Stimulated activated CD8-positive, alpha-beta memory T cell treated with anti-CD3 and anti-CD28 coated beads, Interleukin-4, amount 100 ng/mL, for 24 hours (primary cell): ENCODE measurements at regions not wholly inside any gene's neighbourhood (a gene's known extent, or its start where the extent isn't known, plus 50 kb on each side); places are given as distances from the start of the nearest gene placed in this dataset.
"Not testable (repeated sequence)": the region's sequence is repeated elsewhere in the genome, so short reads cannot be mapped to it uniquely, and the experiment has no call there.

Experiments
- DNase-seq: peaks from one replicate; pipeline ENCODE4 v3.0.0-alpha.2; 2020; ENCODE audit warnings: low read depth

DNA sequence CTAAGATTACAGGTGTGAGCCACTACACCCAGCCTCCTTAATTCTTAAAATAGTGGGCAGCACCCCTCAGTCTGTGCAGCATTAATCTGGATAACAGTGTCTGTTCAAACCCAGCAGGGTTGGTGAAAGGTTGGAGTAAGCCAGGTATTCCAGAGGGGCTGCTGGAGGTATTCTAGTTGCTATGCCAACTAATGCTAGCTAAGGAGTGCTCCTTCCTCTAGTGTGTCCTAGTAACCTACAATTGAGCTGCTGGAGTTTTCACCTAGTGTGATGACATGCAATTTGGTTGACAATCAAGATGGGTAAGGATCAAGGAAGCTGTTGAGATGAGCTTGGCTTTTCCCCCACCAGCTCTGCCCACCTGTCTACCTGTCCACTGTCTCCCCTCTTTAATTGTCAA, 100.2 kb upstream of the IPO9 start:
- DNase-seq = no peak

DNA sequence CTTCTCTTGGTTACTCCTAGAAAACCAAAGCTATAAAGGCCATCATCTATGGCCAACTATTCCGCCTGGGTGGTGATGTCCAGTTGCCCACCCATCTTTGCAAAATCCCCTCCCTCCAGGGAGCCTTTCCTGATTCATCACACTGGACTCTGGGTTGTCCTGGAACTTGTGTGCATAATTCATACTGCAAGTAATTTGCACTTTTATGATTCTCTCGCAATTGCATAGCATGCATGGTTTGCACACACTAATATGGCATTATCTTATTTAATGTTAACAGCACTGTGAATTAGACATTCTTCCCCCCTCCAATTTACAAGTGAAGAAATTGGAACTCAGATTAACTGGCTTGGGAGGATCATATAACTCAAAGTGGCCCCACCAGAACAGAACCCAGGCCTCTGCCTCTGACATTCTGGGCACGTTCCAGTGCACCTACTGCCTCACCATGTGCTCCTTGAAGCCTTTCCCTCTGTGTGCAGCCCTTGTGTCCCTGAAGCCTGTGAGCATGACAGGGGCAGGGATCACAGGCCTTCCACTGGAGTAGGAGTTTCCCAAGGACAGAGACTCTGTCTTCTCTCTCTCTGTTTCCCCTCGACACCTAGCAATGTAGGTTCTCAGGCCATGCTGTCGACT, 98.9 kb upstream of the IPO9 start:
- DNase-seq = no peak

DNA sequence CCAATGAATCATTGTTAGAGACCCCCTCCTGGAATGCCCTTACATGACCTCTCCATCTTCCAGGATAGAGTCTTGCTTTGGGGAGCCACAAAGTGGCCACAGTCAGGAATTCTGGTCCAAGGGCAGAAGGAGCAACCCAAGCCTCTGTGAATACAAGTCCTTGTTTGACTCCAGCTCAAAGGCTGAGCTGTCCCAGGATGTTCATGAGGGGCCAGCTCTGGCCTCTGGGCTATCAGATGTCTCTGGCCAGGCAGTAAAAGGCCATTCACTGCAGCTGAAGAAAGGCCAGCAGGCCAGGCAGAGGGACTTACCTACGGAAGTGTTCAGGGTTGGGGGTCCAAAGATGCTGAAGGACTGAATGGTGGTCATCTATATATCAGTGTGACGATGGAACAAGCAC, 98.3 kb upstream of the IPO9 start:
- DNase-seq = no peak

DNA sequence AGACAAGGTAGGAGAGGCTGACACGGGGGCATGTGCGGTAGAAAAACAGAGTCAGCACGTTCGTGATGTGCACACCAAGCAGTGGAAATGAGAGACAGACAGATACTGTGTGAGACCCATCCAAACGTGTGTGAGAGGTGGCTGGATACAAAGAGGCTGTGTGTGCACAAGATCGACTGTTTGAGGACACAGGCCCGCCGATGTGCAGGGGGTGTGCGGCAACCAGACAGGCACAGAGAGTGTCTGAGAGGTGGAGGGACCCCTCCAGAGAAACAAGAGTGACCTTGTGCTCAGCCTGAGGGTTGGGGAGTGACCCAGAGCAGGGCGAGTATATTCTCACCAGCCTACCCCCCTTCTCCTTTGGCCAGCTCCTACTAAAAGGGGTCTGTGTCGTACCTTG, 97.8 kb upstream of the IPO9 start:
- DNase-seq = no peak

DNA sequence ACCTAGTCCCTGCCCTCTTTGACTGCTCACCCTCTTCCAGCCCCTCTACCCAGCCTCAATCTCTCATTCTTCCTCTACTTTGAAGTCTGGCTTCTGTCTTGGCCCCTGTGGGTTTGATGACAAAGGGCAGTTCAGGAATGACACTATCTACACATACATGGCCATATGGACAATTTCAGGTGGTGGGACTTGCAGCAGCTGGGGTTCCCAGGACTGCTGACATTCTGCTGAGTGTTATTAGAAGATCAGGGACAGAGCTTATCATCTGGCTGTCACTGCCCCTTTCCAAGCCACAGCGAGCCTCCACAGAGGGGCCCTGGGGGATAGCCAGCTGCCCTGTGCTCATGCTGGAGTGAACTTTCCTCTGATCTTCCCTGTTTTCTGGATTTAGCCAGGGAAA, 97.4 kb upstream of the IPO9 start:
- no peak for DNase-seq

DNA sequence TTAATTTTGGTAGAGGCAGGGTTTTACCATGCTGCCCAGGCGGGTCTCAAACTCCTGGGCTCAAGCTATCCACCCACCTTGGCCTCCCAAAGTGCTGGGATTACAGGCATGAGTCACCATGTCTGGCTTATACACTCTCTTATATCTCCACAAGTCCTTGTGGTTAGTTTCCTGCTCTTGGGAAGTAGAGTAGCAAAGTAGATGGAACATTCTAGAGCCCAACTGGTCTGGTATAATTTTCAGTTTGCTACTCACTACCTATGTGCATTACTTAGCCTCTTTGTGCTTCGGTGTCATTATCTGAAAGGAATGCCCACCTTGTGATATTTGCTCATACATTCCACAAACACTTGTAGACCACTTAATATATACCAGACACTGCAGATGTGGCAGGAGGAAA, 96.6 kb upstream of the IPO9 start:
- no peak for DNase-seq

DNA sequence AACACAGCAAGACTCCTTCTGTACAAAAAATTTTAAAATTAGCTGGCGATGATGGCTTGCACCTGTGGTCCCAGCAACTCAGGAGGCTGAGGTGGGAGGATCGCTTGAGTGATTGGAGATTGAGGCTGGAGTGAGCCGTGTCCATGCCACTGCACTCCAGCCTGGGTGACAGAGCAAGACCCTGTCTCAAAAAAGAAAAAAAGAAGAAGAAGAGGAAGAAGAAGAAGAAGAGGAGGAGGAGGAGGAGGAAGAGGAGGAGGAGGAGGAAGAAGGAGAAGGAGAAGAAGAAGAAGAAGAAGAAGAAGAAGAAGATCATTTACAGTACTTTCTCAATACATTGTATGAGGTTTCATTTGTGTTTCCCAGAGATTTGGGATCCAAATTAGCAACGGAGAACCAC, 94.7 kb upstream of the IPO9 start:
- DNase-seq = not testable (repeated sequence)

DNA sequence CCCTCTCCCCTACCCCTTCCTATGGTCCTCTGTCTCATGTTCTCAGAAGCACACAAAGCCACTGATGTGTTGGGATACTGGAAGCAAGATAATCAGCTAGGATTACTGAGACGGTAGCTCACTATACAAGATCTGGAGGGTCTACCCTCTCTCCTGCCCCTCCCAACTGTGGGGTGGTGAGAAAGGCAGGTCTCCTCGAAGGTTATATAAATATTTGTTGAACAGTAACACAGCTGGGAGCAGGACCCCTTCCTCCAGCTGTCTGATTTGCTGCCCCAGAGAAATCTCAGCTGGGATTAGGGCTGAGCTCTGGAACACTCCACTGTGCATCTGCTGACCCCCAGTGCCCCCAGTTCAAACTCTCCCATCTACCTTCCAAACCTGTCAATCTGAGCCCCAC, 94.2 kb upstream of the IPO9 start:
- DNase-seq = no peak

DNA sequence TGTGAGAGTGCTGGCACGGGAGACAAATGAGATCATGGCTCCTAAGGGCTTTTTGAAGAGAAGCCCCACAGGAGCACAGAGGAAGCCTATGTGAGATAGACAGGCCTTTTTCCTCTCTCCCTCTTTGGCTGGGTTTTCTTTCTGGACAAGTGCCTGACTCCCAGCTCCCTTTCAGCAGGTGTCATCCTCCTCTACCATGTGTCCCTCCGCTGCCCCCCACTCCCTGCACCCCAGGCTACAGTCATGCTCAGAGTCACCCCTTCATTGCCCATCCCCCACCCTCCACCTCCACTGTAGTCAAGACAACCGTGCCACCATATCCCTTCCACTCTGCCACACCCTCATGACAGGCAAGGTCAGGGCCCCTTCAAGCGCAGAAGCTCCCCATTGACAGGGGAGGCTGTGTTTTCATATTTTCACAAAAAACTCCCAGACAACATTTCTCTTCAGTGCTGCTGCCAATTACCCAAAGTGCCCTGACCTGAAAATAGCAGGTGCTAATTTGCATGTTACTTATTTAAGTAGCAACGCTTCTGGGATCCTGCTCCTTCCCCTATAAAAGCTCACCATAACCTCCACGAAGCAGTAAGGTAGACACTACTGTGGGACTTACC, 92.1 kb upstream of the IPO9 start:
- no peak for DNase-seq

DNA sequence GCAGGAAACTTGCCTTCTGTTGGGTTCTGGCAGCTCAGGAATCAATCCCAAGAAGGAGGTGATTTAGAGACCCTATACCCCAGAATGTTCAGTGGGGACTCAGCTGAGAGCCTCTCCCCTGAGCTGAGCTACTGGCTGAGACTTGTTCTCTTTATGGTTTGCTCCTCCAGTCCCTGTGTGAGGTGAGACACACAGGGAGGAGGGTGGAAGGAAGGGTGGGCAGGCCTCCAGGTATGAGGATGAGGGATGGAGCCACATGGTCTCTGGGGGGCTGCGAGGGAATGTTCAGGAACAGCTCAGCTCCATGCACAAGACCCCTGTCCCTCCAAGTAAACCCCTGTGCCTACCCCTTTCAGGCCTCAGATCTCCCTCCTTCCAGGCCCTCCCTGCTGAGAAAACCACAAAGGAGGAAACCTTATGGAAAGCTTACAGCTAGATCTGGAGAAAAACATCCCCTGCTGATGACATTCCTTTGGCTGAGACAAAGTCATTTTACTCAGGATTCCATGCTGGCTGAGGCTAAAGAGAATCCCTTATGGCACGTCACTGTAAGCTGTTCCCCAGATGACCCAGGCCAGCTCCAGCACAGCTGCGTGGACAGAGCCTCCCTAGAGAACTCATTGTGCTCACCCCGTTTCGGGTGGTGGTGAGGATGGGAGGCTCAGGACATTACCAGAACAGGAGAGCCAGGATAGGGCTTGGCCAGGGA, 91.5 kb upstream of the IPO9 start:
- no peak for DNase-seq

DNA sequence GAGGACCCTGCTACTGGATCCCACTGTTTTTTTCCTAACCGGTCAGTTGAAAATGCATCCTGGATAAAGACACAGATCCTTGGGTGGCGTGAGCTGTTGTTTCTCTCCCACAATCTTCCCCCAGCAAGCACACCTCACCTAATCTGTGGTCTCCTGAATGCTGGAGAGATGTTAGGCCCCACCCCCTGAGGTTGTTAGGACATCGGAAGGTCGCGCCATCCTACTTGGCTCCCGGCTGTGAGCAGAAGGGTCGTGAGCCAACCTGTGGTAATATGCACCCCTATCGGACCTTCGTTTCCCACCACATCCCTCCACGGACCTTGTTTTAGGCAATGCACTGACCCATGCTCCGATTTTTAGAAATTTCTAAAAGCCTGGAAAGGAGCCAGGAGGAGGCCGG, 89.9 kb upstream of the IPO9 start:
- no peak for DNase-seq

DNA sequence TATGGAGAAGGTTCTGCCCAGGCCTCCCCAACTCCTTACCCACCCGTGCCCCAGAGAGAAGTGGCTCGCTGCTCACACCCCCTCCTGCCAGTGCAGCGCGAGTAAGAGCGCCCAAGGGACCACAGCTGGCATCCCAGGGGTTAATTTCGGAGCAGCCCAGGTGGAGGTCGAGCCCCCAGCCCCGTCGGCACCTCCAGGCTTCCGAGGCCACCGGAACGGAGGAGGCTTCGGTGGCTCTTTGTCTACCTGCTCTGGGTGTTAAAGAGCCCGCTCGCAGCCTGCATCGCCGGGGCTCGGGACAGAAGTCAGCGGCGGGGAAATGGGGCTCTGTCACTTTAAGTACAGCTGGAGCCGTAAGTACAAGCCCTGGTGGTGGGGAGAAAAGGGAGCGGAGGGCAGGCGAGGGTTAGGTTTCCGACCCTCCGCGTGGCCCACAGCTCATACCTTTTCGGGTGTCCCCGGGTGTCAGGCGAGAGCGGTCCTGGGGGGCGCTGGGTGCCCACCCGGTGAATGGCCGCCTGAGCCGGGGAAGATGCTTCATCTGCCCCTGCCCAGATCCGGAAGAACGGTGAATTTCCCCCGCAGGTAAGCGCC, 89.4 kb upstream of the IPO9 start:
- peak; percentile 42 for DNase-seq

DNA sequence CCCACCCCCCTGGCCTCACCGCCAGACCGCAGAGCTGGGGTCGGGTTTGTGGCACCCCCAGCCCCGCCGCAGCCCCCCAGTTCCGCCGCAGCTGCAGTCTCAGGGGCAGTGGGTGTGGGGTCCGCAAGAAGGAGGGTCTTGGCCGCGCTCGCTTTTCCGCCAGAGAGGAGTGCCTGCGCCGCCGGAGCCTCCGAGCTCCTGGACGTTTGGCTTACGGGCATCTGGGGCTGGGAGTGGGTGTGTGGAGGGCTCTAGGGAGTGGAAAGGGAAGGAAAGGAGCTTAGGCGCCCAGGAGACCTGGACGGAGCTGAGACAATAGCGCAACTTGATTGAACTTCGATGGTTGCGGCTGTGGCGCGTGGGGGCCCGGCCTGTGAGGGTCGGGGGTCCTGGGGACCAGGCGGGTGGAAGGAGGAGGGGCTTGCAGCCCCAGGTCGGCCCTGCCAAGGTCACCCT, 88.8 kb upstream of the IPO9 start:
- DNase-seq = no peak

DNA sequence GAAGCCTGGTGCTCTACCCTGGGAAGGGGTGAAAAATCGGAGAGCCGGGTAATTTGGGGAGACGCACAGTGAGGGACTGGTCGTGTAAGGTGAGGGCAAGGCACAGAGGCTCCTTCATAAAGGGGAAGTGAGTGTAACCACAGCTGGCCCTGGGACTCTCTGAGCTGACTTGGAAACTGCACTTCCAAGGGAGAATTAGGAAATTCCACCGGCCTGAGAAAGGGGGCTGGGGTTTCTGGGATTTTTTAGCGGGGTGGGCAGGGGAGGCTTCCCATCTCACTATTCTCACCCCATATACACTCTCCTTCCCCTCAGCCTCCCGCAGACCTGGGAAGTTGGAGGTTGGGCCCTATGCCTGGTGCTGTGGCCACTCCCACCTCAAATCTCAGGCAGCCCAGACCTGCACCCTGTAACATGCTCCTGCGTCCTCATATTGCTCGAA, 88.3 kb upstream of the IPO9 start:
- DNase-seq = no peak

DNA sequence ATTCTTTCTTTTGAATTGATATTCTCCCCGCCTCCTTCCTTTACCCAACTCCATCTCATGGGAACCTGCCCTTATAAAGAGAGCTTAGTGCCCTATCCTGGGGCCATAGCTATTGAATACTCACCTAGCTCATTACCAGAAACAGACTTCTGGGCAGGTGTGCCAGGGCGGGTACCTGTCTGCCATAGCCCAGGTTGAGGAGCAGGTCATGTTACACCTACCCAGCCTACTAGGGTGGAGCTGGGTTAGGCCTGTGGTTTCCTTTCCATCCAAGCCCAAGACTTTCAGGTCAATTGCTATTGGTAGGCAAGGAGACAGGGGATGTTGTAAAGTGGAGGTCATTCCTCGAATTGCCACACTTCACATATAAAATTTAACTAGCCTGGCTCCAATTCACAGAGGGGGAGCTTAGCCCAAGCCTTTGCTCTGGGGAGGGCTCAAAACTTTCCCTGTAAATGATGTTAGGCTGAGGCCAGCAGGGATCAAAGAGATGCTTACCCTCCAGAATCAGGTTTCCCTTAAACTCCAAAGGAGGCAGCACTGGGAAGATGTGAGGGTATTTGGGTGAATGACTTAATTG, 87.1 kb upstream of the IPO9 start:
- no peak for DNase-seq

DNA sequence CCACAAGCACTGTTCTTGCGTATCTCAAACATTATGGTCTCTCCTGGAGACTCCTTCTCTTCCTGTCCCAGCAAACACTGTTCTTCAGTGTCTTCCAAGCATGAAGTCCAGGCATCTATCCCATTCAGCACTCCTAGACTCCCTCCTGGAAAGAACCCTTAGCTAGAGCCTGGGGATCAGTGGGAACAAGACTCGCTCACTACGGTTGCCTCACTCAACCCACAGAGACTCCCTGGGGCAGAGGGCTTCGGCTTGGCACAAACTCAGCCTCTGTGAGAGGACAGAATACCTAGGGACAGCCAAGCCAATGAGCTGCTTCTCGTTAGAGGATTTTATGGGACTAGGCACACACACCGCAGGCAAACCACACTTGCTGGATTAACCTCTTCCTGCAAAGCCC, 86.5 kb upstream of the IPO9 start:
- no peak for DNase-seq

DNA sequence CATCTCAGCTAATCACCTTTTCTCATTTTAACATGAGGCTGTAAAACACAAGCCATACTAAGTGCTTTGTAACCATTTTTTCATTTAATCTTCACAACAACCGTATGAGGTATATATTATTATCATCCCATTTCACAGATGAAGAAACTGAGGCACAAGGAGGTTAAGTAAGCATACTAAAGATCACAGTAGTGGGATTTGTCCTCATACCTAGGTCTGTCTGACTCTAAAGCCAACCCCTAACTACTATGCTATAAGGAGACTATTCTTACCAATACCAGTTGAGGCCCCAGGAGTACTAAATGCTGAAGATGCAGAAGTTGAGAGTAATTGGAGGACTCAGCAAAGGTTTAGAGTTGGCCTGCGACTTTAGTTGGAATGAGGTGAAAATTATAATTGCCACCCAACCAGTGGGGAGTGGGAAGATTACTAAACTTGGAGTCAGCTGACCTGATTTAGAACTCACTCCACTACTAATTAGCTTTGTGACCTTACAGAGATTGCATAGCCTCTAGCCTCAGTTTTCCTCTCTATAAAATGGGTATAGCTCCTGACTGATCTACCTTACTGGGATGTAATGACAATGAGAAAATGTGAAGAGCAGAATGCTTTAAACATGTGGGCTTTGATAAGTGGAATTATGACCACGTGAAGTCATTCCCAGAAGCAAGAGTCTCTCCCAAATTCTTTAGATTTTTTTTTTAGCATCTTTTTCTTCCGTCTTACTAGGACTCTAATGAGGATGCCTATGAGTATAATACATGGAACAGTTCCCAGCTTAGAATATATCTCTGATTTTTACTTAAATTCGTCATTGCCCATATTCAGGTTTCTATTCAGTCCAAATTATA, 85.8 kb upstream of the IPO9 start:
- DNase-seq = no peak

DNA sequence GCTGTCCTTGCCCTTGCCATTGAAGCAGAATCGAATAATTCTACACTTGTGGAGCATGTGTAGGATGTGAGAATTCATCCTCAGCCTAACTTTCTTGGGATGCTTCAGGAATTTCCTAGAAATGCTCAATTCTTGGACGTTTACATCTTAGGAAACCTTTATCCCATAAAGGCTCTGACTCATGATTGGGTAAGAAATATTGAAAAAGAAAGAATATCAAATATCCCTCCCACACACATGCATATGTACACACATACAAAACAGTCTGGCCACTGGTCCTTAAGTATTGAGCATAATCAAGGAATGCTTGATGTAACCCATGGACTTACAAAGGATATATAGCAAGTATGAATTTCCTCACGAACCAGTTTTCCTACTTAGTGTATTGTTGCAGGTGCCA, 83.9 kb upstream of the IPO9 start:
- no peak for DNase-seq

DNA sequence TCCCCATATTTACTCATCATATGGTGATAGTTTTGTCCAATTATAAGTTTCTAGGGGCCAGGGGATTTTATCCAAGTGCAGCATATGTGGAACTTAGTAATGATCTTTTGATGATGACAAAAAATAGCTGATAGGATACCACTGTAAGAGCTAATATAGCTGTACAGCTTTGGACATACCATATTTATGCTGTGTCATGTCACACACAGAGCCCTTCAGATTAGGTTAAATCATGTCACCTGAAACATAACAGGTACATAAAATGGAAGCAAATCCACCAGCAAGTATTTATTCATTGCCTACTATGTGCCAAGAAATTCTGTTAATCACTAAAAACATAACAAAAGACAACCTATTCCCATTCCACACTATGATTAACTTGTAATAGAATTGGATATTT, 82.8 kb upstream of the IPO9 start:
- no peak for DNase-seq

DNA sequence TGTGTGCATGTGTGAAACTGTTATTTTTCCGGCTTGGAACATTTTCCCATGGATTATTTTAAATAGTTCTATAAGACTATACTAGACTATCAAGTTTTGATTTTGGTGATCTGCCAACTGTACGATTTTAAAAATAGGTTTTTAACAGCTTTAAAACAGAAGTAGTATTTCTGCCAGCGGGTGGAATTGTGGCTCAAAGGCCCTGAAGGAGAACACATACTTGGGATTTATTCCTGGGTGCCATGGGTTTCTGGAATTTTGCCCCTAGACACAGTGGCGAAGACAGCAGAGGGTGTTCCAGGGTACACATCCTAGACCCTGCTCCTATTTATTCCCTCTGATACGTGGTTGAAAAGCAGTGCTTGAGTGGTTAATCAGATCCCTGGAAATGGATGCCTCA, 81.7 kb upstream of the IPO9 start:
- no peak for DNase-seq

DNA sequence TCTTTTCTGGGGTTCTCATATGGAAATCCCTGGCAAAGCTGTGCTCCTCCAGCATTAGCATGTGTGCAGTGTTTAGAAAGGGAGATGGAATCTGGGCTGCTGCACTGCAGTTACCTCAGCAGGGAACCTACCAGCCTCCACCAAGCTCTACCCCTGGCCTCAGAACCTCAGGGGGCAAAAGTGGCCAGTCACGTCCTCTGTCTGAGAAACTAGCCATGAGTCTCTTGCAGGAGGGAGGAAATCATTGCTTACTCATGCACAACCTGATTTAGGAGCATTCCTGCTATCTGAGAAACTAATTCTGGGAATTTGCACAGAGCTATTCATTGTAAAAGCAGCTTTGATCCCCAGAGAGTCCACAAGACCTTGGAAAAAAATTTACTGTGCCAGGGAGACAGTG, 80.6 kb upstream of the IPO9 start:
- DNase-seq = no peak
